Keratinocyte (primary cell): ENCODE measurements at regions not wholly inside any gene's neighbourhood (a gene's known extent, or its start where the extent isn't known, plus 50 kb on each side); places are given as distances from the start of the nearest gene placed in this dataset.

Experiments
- EZH2 ChIP-seq: IDR thresholded peaks from one replicate; pipeline ENCODE4 v1.6.1; 2012; ENCODE audit warnings: inconsistent platforms, mild to moderate bottlenecking, low read length, moderate library complexity
- TF ChIP-seq, protein P1 (sequence below), 3 experiments: IDR thresholded peaks in 1 of 3; conservative IDR thresholded peaks in 1 of 3; optimal IDR thresholded peaks in 1 of 3; 2 replicates in 2 of 3; 3 replicates in 1 of 3; pipeline versions ENCODE3 to v1.5.1; 2011; ENCODE audit warnings: low read length in 3 of 3, mild to moderate bottlenecking in 3 of 3, moderate library complexity in 2 of 3, control low read depth in 1 of 3, inconsistent platforms in 1 of 3; ENCODE audit not compliant: insufficient read depth in 2 of 3; ENCODE audit errors: extremely low read depth in 1 of 3

DNA sequence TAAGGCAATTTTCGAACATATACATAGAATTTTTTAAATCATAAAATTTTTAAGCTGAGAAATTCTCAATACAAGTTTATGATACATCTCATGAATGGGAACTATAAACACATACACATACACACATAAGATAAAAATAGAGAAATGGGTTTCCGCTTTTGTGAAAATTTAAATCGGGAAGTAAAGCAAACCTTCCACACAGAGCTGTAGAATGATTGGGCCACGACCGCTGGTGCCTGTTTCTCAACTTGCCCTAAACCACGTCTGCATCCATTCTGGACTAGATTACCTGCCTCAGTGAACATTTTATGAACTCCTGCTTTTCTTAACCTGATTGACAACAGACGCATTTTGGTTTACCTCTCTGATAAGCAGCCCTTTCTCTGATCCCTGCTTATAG is 264.4 kb downstream of the SKAP2 start:
- TF ChIP-seq, protein P1, sequence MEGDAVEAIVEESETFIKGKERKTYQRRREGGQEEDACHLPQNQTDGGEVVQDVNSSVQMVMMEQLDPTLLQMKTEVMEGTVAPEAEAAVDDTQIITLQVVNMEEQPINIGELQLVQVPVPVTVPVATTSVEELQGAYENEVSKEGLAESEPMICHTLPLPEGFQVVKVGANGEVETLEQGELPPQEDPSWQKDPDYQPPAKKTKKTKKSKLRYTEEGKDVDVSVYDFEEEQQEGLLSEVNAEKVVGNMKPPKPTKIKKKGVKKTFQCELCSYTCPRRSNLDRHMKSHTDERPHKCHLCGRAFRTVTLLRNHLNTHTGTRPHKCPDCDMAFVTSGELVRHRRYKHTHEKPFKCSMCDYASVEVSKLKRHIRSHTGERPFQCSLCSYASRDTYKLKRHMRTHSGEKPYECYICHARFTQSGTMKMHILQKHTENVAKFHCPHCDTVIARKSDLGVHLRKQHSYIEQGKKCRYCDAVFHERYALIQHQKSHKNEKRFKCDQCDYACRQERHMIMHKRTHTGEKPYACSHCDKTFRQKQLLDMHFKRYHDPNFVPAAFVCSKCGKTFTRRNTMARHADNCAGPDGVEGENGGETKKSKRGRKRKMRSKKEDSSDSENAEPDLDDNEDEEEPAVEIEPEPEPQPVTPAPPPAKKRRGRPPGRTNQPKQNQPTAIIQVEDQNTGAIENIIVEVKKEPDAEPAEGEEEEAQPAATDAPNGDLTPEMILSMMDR (optimal IDR thresholded peaks at IDR 0.05 in 1 of 3, IDR thresholded peaks at IDR 0.05 in 1 of 3, conservative IDR thresholded peaks at IDR 0.05 in 1 of 3; ENCODE audit: extremely low read depth in 1 of 3, insufficient read depth in 2 of 3, low read length in 3 of 3): no peak
- TF ChIP-seq EZH2: no peak
